ENCODE measurements at regions not wholly inside any gene's neighbourhood (a gene's known extent, or its start where the extent isn't known, plus 50 kb on each side); places are given as distances from the start of the nearest gene placed in this dataset.

- TF ChIP-seq CTCF (conservative IDR thresholded peaks at IDR 0.05; ENCODE audit: low read depth, low read length): no peak
- no peak for TF ChIP-seq EZH2 (IDR thresholded peaks at IDR 0.05; ENCODE audit: low read length, unreplicated experiment)
Measured at GRCh38 chr1:219345953-219346352, 172.3 kb downstream of the LYPLAL1 start.

All from PC-3 (cell line).